C4-2B (cell line): ENCODE measurements at regions not wholly inside any gene's neighbourhood (a gene's known extent, or its start where the extent isn't known, plus 50 kb on each side); places are given as distances from the start of the nearest gene placed in this dataset.

Experiments used
- H3K27ac ChIP-seq: fragments of 450-650 bp; 2 replicates; pipeline ENCODE4 v1.5.1; 2017
- CTCF ChIP-seq: fragments of 450-650 bp; conservative IDR thresholded peaks from 2 replicates; pipeline ENCODE4 v1.5.1; 2017; ENCODE audit warnings: mild to moderate bottlenecking
- ZFX ChIP-seq: fragments of 450-650 bp; IDR thresholded peaks from 2 replicates; pipeline ENCODE4 v1.6.1; 2017

- no peak overlapping the region for H3K27ac ChIP-seq
- TF ChIP-seq CTCF (no peak), ZFX (no peak)
These were observed 199.0 kb downstream of the ETS1 start for GRCh38 chr11:128388206-128388815.

- no peak overlapping the region for H3K27ac ChIP-seq
- TF ChIP-seq ZFX (no peak), CTCF (no peak)
These were observed 207.5 kb downstream of the ETS1 start for GRCh38 chr11:128379587-128380580.

DNA sequence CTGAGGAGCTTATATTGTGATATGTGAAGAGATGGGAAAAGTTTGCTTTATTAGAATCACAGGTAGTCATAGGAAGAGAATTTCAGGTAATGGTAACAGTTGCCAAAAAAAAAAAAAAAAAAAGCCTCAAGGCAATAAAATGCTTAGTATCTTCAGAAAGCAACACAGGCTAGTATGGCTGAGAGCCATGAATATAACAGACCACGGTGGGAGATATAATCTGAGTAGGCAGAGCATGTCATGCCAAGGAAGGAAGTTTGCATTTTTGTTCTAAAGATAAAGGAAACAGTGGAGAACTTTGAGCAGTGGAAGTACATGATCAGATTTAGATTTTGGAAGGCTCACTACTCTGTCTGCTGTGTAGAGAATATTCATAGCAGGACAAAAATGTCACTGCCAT is 211.4 kb downstream of the ETS1 start:
- H3K27ac ChIP-seq, result no peak overlapping the region
- TF ChIP-seq ZFX (no peak), CTCF (no peak)

- TF ChIP-seq CTCF (no peak), ZFX (no peak)
- no peak overlapping the region for H3K27ac ChIP-seq
These were observed 213.3 kb downstream of the ETS1 start for GRCh38 chr11:128374026-128374425.

DNA sequence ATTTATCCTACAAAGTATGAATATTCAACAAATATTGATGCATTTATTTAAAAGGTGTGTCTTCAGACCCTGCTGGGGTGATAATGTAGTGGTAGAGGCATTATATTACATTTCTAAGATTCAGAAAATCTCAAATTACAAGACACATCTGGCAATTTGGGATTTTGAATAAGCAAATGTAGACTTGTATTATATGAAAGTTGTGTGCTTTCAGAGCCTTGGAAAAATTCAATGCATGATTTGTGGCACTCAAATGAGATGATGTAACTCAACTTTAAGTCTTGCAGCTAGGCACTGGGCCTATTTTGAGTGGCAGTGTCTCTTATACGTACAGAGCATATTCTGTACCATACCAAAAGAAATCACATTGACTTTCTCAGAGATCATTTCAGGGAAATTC is 214.4 kb downstream of the ETS1 start:
- TF ChIP-seq CTCF (no peak), ZFX (no peak)
- H3K27ac ChIP-seq, result no peak overlapping the region

DNA sequence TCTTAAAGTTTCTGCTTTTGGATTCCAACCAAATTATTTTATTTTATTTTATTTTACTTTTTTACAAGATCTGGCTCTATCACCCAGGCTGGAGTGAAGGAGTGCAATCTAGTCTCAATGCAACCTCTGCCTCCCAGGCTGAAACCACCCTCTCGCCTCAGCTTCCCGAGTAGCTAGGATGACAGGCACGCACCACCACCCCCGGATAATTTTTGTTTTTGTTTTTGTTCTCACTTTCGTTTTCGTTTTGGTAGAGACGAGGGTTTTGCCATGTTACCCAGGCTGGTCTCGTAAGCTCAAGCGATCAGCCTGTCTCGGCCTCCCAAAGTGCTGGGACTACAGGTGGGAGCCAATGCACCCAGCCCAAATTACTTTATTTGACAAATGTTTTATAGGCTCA is 219.8 kb downstream of the ETS1 start:
- TF ChIP-seq ZFX (no peak), CTCF (no peak)
- no peak overlapping the region for H3K27ac ChIP-seq

GRCh38 chr11:128365044-128365443 is 222.3 kb downstream of the ETS1 start:
- no peak for TF ChIP-seq ZFX
- TF ChIP-seq CTCF, result no peak
- H3K27ac ChIP-seq, result no peak overlapping the region
